ENCODE measurements at regions not wholly inside any gene's neighbourhood (a gene's known extent, or its start where the extent isn't known, plus 50 kb on each side); places are given as distances from the start of the nearest gene placed in this dataset.

DNA sequence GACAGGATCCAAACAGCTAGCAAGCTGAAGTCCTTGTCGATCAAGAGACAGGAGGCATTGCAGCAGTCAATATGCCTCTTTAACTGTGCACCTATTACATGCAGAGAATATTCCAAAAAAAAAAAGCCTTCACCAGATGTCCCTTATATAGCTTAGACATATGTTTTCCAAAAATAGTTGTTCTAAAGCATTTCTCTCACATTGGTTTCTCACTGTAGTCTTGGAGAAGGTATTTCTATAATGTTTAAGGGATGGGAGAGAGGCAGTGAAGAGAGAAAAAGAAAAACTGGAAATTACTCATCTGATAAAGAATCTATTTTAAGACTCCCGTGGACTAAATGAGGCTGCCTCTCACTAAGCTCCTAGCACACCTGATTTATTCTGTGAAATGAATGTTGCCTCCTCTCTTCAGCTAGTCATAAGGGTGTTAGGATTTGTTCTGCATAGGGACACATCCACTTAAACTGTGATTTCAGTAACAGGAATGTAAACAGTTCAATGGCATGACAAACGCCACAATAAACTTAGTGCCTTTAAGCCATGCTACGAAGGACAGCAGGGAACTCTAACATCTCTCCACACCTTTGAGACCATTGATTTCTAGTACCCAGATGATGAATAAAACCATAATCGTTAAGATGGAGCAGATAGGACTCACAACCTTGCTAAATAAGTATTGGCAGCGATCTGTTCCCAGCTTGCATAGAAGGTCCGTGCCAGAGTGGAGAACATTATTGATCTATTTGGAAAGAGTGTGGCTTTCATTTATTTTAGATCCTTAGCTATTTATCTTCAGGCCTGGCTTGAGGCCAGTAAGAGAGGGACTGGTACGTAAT is 98.6 kb upstream of the NCK2 start:
- no peaks in the 10 kb centered on the region for H3K4me1 ChIP-seq
- no peak for DNase-seq
- TF ChIP-seq CTCF (IDR thresholded peaks at IDR 0.05; ENCODE audit: borderline replicate concordance) = no peak
- peaks cover 8% of the 10 kb centered on the region for H3K9me3 ChIP-seq (replicated peaks)
- intact Hi-C loops (cut with micrococcal nuclease) = no loop called here
- no peak overlapping the region for H3K27ac ChIP-seq (replicated peaks)
- H3K4me3 ChIP-seq = no peak overlapping the region
- no peaks in the 10 kb centered on the region for H3K36me3 ChIP-seq
- H3K27me3 ChIP-seq (ENCODE audit: low read depth) = peaks cover 25% of the 10 kb centered on the region

DNA sequence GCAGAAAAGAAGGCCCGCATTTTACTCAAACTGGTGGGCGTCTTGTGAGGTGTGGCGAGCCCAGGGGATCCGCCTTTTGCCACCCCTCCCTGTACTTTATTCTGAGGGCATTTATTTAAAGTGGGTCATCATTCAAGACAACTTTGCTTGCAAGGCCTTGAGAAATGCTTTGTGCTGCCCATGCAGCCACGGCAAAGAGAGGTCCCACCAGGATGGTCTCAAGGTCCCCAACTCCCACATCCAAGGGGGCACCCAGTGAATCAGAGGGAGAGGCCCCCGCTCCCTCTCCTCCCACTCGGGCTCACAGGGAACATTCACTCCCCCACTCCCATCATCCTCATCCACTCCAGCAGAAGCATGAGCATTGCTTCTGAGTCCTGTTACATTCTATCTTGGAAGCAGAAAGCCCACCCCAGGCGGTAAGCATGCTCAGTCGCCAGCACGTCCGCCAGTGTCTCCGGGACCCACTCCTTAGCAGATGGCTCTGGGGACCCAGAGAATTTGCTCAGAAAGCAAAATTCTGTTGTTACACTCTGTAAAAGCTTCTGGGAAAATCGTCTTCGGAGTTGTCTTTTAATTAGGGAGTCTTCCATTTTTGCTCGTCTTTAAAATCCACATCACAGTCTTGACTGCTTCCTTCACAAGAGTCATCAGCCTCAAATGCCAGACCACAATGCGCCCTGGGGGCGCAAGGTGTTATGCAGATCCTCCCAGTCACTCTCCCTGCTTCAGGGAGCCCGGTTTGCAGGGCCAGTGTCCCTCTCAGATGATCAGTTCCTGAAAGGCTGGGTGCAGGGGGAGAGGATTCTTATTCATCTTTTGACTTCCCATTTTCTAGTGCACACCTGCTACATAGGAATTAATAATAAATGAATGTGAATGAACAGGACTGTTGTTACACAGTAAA is 99.4 kb upstream of the NCK2 start:
- Histone ChIP-seq H3K27me3 (ENCODE audit: low read depth) (peaks cover 25% of the 10 kb centered on the region), H3K4me3 (no peak overlapping the region), H3K9me3 (replicated peaks) (peaks cover 8% of the 10 kb centered on the region), H3K36me3 (no peaks in the 10 kb centered on the region), H3K4me1 (no peaks in the 10 kb centered on the region), H3K27ac (replicated peaks) (no peak overlapping the region)
- intact Hi-C loops (cut with micrococcal nuclease) = no loop called here
- no peak for DNase-seq
- no peak for TF ChIP-seq CTCF (IDR thresholded peaks at IDR 0.05; ENCODE audit: borderline replicate concordance)

DNA sequence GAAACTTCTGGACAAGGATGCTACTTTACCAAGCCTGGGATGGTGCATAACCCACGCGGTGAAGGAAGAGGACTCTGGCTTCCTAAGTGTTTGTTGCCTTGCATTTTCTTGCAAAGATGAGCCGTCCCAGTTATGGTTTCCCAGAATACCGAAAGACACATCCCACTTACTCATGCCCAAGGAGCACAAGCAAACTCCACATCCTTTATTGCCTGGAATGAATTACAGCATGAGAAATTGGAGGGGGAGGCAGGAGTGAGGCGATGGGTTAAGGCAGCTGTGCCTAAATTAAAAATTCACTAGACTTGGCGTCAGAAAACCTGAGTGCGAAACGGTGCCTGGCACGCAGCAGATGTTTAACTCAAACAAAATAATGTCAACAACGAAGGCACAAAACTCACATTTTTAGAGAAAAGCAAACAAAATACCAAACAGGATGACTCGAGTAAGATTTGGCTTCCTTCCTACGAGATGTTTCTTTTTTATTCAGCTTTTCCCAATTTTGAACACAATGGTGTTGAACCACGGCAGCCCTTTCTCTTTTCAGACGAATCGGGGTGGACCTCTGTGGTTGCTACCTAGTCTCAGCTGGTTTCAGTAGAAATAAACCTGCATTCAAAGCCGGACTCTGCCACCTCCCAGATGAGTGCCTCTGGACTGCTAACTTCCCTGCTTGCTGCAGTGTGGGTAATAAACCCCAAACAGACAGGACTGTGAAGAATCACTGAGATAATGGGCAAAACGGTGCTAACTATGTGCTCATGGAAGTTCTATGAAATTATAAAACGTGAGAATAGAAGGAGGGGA is 100.3 kb upstream of the NCK2 start:
- Histone ChIP-seq H3K36me3 (no peaks in the 10 kb centered on the region), H3K4me3 (peak overlapping the region; percentile 1), H3K4me1 (no peaks in the 10 kb centered on the region), H3K9me3 (replicated peaks) (peaks cover 8% of the 10 kb centered on the region), H3K27me3 (ENCODE audit: low read depth) (peaks cover 25% of the 10 kb centered on the region), H3K27ac (replicated peaks) (no peak overlapping the region)
- intact Hi-C loops (cut with micrococcal nuclease) = no loop called here
- DNase-seq = no peak
- TF ChIP-seq CTCF (IDR thresholded peaks at IDR 0.05; ENCODE audit: borderline replicate concordance) = no peak

GRCh38 chr2:105643405-105644173 is 101.1 kb upstream of the NCK2 start:
- H3K4me1 ChIP-seq = no peaks in the 10 kb centered on the region
- peak overlapping the region; percentile 1 for H3K4me3 ChIP-seq
- peaks cover 4% of the 10 kb centered on the region for H3K9me3 ChIP-seq (replicated peaks)
- no peak for DNase-seq
- H3K27ac ChIP-seq (replicated peaks) = no peak overlapping the region
- intact Hi-C loops (cut with micrococcal nuclease) = no loop called here
- no peaks in the 10 kb centered on the region for H3K36me3 ChIP-seq
- no peak for TF ChIP-seq CTCF (IDR thresholded peaks at IDR 0.05; ENCODE audit: borderline replicate concordance)
- peaks cover 21% of the 10 kb centered on the region for H3K27me3 ChIP-seq (ENCODE audit: low read depth)
